ENCODE measurements at regions not wholly inside any gene's neighbourhood (a gene's known extent, or its start where the extent isn't known, plus 50 kb on each side); places are given as distances from the start of the nearest gene placed in this dataset.

DNA sequence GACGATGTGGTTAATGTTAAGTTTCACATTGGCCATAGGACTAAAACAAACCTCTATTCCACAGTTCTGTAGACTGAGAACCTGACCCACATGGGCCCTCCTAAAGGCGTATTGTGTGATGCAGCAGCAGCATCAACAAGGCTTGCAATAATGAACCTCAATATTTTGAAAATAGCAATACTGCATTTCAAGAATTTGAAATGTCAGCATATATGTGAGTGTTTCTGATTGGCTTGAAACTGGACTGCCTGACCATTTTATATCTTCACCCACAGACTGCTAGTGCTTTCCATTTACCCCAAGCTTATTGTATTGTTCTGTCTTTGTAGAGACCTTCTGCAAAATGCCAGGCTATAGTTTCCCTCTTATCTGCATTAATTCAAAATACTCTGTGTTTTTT, 1122.3 kb downstream of the IGSF11 start:
- Histone ChIP-seq H3K4me1 (ENCODE audit: control insufficient read depth in 5 of 5, insufficient read depth in 5 of 5, low read length in 5 of 5) (peaks cover 0 to 7% (median 3%) of the 10 kb centered on the region in 5 donors), H3K9me3 (ENCODE audit: control insufficient read depth in 5 of 5, low read length in 5 of 5) (no peaks in the 10 kb centered on the region), H3K27ac (ENCODE audit: low read depth, low read length) (no peak overlapping the region), H3K9ac (ENCODE audit: low read length in 5 of 5) (no peak overlapping the region), H3K36me3 (ENCODE audit: control insufficient read depth in 5 of 5, insufficient read depth in 5 of 5, low read length in 5 of 5) (no peaks in the 10 kb centered on the region), H3K4me3 (ENCODE audit: low read depth in 1 of 5, low read length in 5 of 5) (no peak overlapping the region), H3K27me3 (ENCODE audit: control insufficient read depth in 5 of 5, insufficient read depth in 4 of 5, low read length in 5 of 5) (no peaks in the 10 kb centered on the region)

DNA sequence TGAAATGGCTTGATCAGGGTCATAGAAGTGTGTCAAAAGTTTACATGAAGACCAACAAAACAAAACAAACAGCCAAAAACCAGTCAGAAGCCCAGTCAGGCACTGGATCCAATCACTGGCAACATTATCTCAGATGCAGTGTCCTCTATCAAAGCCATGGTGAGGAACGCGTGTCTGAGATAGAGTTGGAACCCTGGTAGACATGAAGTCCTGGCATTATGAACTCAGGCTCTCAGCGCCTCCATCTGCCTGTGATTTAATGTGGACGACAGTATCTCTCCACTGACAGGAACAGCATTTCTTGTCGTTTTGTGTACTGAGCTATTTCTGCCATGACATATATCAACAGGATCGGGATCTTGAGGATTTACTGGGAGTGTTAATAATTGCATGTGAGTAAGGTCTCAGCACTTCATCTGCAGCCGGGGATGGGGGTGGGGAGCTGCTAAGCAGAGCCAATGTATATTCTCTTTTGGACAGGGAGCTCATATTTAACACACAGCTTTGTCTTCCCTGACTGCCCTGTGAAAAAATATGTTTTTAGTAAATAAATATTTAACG, 1120.0 kb downstream of the IGSF11 start:
- Histone ChIP-seq H3K4me3 (ENCODE audit: low read depth in 1 of 5, low read length in 5 of 5) (no peak overlapping the region), H3K9ac (ENCODE audit: low read length in 5 of 5) (no peak overlapping the region), H3K27ac (ENCODE audit: low read depth, low read length) (no peak overlapping the region), H3K36me3 (ENCODE audit: control insufficient read depth in 5 of 5, insufficient read depth in 5 of 5, low read length in 5 of 5) (no peaks in the 10 kb centered on the region), H3K9me3 (ENCODE audit: control insufficient read depth in 5 of 5, low read length in 5 of 5) (no peaks in the 10 kb centered on the region), H3K4me1 (ENCODE audit: control insufficient read depth in 5 of 5, insufficient read depth in 5 of 5, low read length in 5 of 5) (peaks cover 0 to 7% (median 3%) of the 10 kb centered on the region in 5 donors), H3K27me3 (ENCODE audit: control insufficient read depth in 5 of 5, insufficient read depth in 4 of 5, low read length in 5 of 5) (no peaks in the 10 kb centered on the region)

DNA sequence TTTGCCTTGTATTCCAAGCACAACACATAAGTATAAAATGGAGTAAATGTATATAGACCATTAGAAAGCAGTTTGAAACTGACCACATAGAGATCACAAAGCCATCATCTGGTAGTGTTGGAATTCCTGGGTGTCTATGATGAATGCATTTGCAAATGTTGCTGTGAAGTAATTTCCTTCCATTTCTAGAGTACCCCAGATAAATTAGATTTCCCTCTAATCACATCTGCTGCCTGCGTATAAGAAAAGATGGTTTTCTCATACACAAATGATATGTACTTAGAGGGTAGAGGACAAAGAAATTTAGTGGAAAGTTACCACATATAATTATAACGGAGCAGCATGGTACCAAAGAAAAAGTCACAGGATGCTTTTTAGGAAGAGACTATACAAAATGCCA, 1117.8 kb downstream of the IGSF11 start:
- no peaks in the 10 kb centered on the region for H3K36me3 ChIP-seq (ENCODE audit: control insufficient read depth in 5 of 5, insufficient read depth in 5 of 5, low read length in 5 of 5)
- no peak overlapping the region for H3K27ac ChIP-seq (ENCODE audit: low read depth, low read length)
- no peaks in the 10 kb centered on the region for H3K9me3 ChIP-seq (ENCODE audit: control insufficient read depth in 5 of 5, low read length in 5 of 5)
- no peak overlapping the region for H3K4me3 ChIP-seq (ENCODE audit: low read depth in 1 of 5, low read length in 5 of 5)
- H3K27me3 ChIP-seq (ENCODE audit: control insufficient read depth in 5 of 5, insufficient read depth in 4 of 5, low read length in 5 of 5) = no peaks in the 10 kb centered on the region
- H3K9ac ChIP-seq (ENCODE audit: low read length in 5 of 5) = no peak overlapping the region
- H3K4me1 ChIP-seq (ENCODE audit: control insufficient read depth in 5 of 5, insufficient read depth in 5 of 5, low read length in 5 of 5) = no peaks in the 10 kb centered on the region

DNA sequence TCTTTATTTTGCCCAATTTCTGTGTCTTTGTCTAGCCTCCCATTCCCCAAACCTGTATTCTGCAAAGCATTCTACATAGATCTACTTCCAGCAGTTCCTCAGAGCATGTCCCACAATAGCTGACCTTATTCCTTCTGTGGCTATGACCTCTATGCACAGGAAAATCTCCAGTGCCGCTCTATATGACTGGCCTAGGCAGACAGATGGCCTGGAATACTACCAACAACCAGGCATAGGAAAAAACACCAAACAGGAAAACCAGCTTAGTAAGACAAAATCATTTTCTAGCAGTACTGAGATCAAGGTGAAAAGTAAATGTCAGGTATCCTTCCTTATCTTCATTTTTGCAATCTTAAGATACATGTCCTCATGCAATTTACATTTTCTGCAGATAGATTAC, 1115.0 kb downstream of the IGSF11 start:
- no peak overlapping the region for H3K9ac ChIP-seq (ENCODE audit: low read length in 5 of 5)
- H3K36me3 ChIP-seq (ENCODE audit: control insufficient read depth in 5 of 5, insufficient read depth in 5 of 5, low read length in 5 of 5) = no peaks in the 10 kb centered on the region
- no peak overlapping the region for H3K27ac ChIP-seq (ENCODE audit: low read depth, low read length)
- H3K27me3 ChIP-seq (ENCODE audit: control insufficient read depth in 5 of 5, insufficient read depth in 4 of 5, low read length in 5 of 5) = no peaks in the 10 kb centered on the region
- no peaks in the 10 kb centered on the region for H3K4me1 ChIP-seq (ENCODE audit: control insufficient read depth in 5 of 5, insufficient read depth in 5 of 5, low read length in 5 of 5)
- H3K9me3 ChIP-seq (ENCODE audit: control insufficient read depth in 5 of 5, low read length in 5 of 5) = no peaks in the 10 kb centered on the region
- no peak overlapping the region for H3K4me3 ChIP-seq (ENCODE audit: low read depth in 1 of 5, low read length in 5 of 5)

DNA sequence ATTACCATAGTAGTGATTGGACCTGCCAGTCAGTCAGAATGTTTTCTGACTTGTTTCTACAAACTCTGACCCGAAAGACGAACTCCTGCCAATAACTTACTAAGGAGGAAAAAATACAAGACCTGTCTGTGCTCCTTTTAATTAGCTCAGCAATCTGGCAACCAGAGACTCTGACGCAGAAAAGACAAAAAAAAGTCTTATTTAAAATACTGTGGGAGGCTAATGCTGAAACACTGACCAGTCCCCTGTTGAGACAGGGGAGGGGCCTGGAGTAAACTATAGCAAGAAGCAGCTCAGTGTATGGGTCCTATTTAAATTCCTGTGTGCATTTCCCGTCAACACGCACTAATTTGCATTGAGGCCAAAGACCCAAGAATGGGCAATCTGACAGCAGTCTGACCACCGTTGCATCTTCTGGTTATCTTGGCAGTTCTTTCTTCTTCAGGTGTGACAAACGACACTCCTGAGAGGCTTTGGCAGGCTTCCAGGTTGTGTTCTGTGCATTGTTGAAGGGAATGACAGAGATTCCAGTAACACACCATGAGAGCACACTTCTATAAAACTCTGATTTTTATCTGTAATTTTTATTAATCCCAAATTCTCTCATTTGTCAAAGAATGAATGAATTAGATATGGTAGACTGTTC, 1114.3 kb downstream of the IGSF11 start:
- H3K36me3 ChIP-seq (ENCODE audit: control insufficient read depth in 5 of 5, insufficient read depth in 5 of 5, low read length in 5 of 5) = no peaks in the 10 kb centered on the region
- H3K4me3 ChIP-seq (ENCODE audit: low read depth in 1 of 5, low read length in 5 of 5) = no peak overlapping the region
- H3K9me3 ChIP-seq (ENCODE audit: control insufficient read depth in 5 of 5, low read length in 5 of 5) = no peaks in the 10 kb centered on the region
- H3K27me3 ChIP-seq (ENCODE audit: control insufficient read depth in 5 of 5, insufficient read depth in 4 of 5, low read length in 5 of 5) = no peaks in the 10 kb centered on the region
- no peak overlapping the region for H3K27ac ChIP-seq (ENCODE audit: low read depth, low read length)
- no peaks in the 10 kb centered on the region for H3K4me1 ChIP-seq (ENCODE audit: control insufficient read depth in 5 of 5, insufficient read depth in 5 of 5, low read length in 5 of 5)
- H3K9ac ChIP-seq (ENCODE audit: low read length in 5 of 5) = no peak overlapping the region

DNA sequence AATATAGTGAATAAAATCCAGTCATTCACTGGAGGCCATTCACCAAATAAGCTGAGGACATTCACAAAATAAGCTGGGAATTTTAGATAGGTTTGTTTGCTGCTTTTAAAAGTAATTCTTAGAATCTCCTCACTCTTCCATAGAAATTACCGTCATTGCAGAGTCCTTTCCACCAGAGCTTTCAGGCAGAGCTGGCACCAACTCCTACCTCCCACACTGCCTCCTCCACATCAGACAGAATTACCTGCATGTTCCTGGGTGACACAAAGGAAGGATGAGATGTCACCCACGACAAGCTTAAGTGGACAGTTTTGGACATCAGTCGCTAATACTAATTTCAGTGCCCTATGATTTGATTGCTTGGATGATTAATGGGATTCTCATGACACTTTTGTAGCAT, 1113.2 kb downstream of the IGSF11 start:
- no peaks in the 10 kb centered on the region for H3K4me1 ChIP-seq (ENCODE audit: control insufficient read depth in 5 of 5, insufficient read depth in 5 of 5, low read length in 5 of 5)
- H3K9me3 ChIP-seq (ENCODE audit: control insufficient read depth in 5 of 5, low read length in 5 of 5) = no peaks in the 10 kb centered on the region
- H3K9ac ChIP-seq (ENCODE audit: low read length in 5 of 5) = no peak overlapping the region
- no peaks in the 10 kb centered on the region for H3K27me3 ChIP-seq (ENCODE audit: control insufficient read depth in 5 of 5, insufficient read depth in 4 of 5, low read length in 5 of 5)
- H3K27ac ChIP-seq (ENCODE audit: low read depth, low read length) = no peak overlapping the region
- H3K4me3 ChIP-seq (ENCODE audit: low read depth in 1 of 5, low read length in 5 of 5) = no peak overlapping the region
- H3K36me3 ChIP-seq (ENCODE audit: control insufficient read depth in 5 of 5, insufficient read depth in 5 of 5, low read length in 5 of 5) = no peaks in the 10 kb centered on the region

DNA sequence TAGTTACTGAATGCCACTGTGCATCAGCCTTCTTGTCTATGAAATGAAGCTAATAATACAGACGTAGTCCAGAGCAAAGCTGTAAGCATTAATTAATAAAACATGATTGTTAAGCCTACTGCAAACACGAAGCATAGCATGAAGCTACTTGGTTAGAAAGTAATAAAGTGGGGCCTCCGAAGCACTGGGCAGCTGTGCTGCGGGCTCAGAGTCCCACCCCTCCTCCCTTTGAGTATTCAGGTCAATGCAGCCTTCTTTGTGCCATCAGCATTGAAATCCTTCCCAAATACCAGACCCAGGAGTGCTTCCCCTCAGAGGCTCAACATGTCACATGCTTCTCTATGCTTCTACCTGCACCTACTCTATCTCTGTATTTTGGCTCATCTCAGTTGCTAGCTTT, 1112.6 kb downstream of the IGSF11 start:
- no peaks in the 10 kb centered on the region for H3K27me3 ChIP-seq (ENCODE audit: control insufficient read depth in 5 of 5, insufficient read depth in 4 of 5, low read length in 5 of 5)
- H3K4me3 ChIP-seq (ENCODE audit: low read depth in 1 of 5, low read length in 5 of 5) = no peak overlapping the region
- no peak overlapping the region for H3K27ac ChIP-seq (ENCODE audit: low read depth, low read length)
- H3K4me1 ChIP-seq (ENCODE audit: control insufficient read depth in 5 of 5, insufficient read depth in 5 of 5, low read length in 5 of 5) = no peaks in the 10 kb centered on the region
- H3K36me3 ChIP-seq (ENCODE audit: control insufficient read depth in 5 of 5, insufficient read depth in 5 of 5, low read length in 5 of 5) = no peaks in the 10 kb centered on the region
- H3K9ac ChIP-seq (ENCODE audit: low read length in 5 of 5) = no peak overlapping the region
- H3K9me3 ChIP-seq (ENCODE audit: control insufficient read depth in 5 of 5, low read length in 5 of 5) = no peaks in the 10 kb centered on the region

DNA sequence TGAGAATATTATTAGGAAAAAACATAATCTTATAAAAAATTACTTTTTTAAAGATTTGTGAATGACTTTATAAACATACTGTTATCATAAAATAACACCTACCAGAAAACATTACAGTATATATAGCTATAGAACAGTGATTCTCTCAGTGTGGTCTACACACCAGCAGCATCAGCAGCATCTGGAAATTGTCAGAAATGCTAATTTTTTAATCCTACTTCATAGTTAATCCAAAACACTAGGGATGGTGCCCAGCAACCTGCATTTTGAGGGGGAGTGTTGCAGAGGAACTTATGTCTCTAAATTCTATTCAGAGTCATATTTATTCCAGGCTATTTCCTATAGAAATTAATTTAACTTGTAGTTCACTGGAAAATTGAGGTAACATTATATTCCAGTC, 1107.8 kb downstream of the IGSF11 start:
- H3K4me3 ChIP-seq (ENCODE audit: low read depth in 1 of 5, low read length in 5 of 5) = no peak overlapping the region
- H3K9ac ChIP-seq (ENCODE audit: low read length in 5 of 5) = no peak overlapping the region
- H3K27ac ChIP-seq (ENCODE audit: low read depth, low read length) = no peak overlapping the region
- no peaks in the 10 kb centered on the region for H3K36me3 ChIP-seq (ENCODE audit: control insufficient read depth in 5 of 5, insufficient read depth in 5 of 5, low read length in 5 of 5)
- H3K4me1 ChIP-seq (ENCODE audit: control insufficient read depth in 5 of 5, insufficient read depth in 5 of 5, low read length in 5 of 5) = no peaks in the 10 kb centered on the region
- no peaks in the 10 kb centered on the region for H3K27me3 ChIP-seq (ENCODE audit: control insufficient read depth in 5 of 5, insufficient read depth in 4 of 5, low read length in 5 of 5)
- H3K9me3 ChIP-seq (ENCODE audit: control insufficient read depth in 5 of 5, low read length in 5 of 5) = no peaks in the 10 kb centered on the region

DNA sequence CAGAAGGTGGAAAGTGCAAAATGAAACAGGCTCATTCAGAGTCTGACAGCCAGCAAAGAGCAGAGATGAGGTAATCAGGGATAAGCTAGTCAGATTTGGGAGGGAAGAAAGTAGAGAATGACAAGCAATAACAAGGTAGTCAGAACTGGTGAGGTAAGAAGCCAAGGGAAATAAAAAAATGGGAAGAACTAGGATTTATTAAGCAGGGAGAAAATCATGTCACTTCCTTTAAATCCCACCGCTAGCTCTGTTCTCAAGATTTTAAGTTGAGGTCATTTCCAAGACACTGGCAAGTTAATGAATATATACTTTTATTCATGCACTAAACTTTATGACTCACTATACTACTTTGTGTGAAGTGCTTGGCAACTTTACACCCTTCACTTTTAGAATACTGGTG, 1106.8 kb downstream of the IGSF11 start:
- Histone ChIP-seq H3K27ac (ENCODE audit: low read depth, low read length) (no peak overlapping the region), H3K4me1 (ENCODE audit: control insufficient read depth in 5 of 5, insufficient read depth in 5 of 5, low read length in 5 of 5) (no peaks in the 10 kb centered on the region), H3K27me3 (ENCODE audit: control insufficient read depth in 5 of 5, insufficient read depth in 4 of 5, low read length in 5 of 5) (no peaks in the 10 kb centered on the region), H3K9me3 (ENCODE audit: control insufficient read depth in 5 of 5, low read length in 5 of 5) (no peaks in the 10 kb centered on the region), H3K36me3 (ENCODE audit: control insufficient read depth in 5 of 5, insufficient read depth in 5 of 5, low read length in 5 of 5) (no peaks in the 10 kb centered on the region), H3K4me3 (ENCODE audit: low read depth in 1 of 5, low read length in 5 of 5) (no peak overlapping the region), H3K9ac (ENCODE audit: low read length in 5 of 5) (no peak overlapping the region)

DNA sequence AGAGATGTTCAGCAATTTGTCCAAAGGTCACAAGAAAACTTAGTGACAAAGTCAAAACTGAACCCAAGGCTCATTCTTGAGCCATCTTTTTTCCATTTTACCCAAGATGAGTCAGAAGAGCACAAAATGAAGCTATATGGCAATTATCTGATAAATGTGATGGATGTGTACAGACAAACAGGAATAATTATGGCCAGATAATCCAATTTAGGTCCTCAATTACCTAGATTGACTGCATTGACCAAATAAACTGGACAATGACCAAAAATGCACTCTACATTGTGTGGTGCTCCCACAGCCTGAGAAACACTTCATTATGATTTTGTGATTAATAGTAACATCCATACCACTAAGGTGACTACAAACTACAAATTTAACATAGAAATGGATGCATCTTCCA, 1105.8 kb downstream of the IGSF11 start:
- no peak overlapping the region for H3K9ac ChIP-seq (ENCODE audit: low read length in 5 of 5)
- no peak overlapping the region for H3K27ac ChIP-seq (ENCODE audit: low read depth, low read length)
- no peaks in the 10 kb centered on the region for H3K9me3 ChIP-seq (ENCODE audit: control insufficient read depth in 5 of 5, low read length in 5 of 5)
- H3K4me3 ChIP-seq (ENCODE audit: low read depth in 1 of 5, low read length in 5 of 5) = no peak overlapping the region
- H3K27me3 ChIP-seq (ENCODE audit: control insufficient read depth in 5 of 5, insufficient read depth in 4 of 5, low read length in 5 of 5) = no peaks in the 10 kb centered on the region
- H3K36me3 ChIP-seq (ENCODE audit: control insufficient read depth in 5 of 5, insufficient read depth in 5 of 5, low read length in 5 of 5) = no peaks in the 10 kb centered on the region
- no peaks in the 10 kb centered on the region for H3K4me1 ChIP-seq (ENCODE audit: control insufficient read depth in 5 of 5, insufficient read depth in 5 of 5, low read length in 5 of 5)

All from subcutaneous abdominal adipose tissue (tissue), 5 donors.